ELF-1 (cell line): ENCODE measurements at regions not wholly inside any gene's neighbourhood (a gene's known extent, or its start where the extent isn't known, plus 50 kb on each side); places are given as distances from the start of the nearest gene placed in this dataset.
A peak's percentile ranks its signal among the peaks of the same experiment; 100 is the strongest.
"Not testable (repeated sequence)": the region's sequence is repeated elsewhere in the genome, so short reads cannot be mapped to it uniquely, and the experiment has no call there.

Experiments used
- DNase-seq: peaks from one replicate; pipeline ENCODE4 v3.0.0-alpha.2; 2016; ENCODE audit warnings: low read depth, low spot score

GRCh38 chrX:64580605-64581004 lies 185.4 kb upstream of the MTMR8 start:
- DNase-seq, result peak; percentile 24

- peak; percentile 26 for DNase-seq
Measured at GRCh38 chrX:64580035-64580434, 184.8 kb upstream of the MTMR8 start.

- peak; percentile 54 for DNase-seq
Measured at GRCh38 chrX:64571011-64571410, 175.8 kb upstream of the MTMR8 start.

- peak; percentile 48 for DNase-seq
Measured at GRCh38 chrX:64570204-64570603, 175.0 kb upstream of the MTMR8 start.

- DNase-seq, result not testable (repeated sequence)
Measured at GRCh38 chrX:64565348-64565747, 170.1 kb upstream of the MTMR8 start.

- DNase-seq, result peak; percentile 86
Measured at GRCh38 chrX:64549236-64549635, 154.0 kb upstream of the MTMR8 start.

GRCh38 chrX:64536736-64537135 lies 141.5 kb upstream of the MTMR8 start:
- DNase-seq, result no peak
